Liver (tissue), 8 donors: ENCODE measurements at regions not wholly inside any gene's neighbourhood (a gene's known extent, or its start where the extent isn't known, plus 50 kb on each side); places are given as distances from the start of the nearest gene placed in this dataset.

ENCODE experiments used
- DNase-seq: peaks from one replicate; pipeline ENCODE4 v3.0.0-alpha.2; 2017; ENCODE audit warnings: low spot score
- H3K27ac ChIP-seq, 2 donors: one replicate each; pipeline ENCODE4 v1.7.0; 2013; ENCODE audit warnings: inconsistent platforms in 2 of 2, low read length in 2 of 2, control low read depth in 1 of 2, low read depth in 1 of 2, mild to moderate bottlenecking in 1 of 2
- H3K27me3 ChIP-seq, 4 donors: one replicate each; pipeline versions ENCODE4 v1.6.1 to v1.7.0; 2013; ENCODE audit warnings: low read length in 3 of 4, inconsistent platforms in 1 of 4, mild to moderate bottlenecking in 1 of 4, moderate library complexity in 1 of 4; ENCODE audit not compliant: control insufficient read depth in 4 of 4, insufficient read depth in 4 of 4
- H3K36me3 ChIP-seq, 4 donors: one replicate each; pipeline versions ENCODE4 v1.6.1 to v1.7.0; 2013; ENCODE audit warnings: low read length in 3 of 4, mild to moderate bottlenecking in 3 of 4, low read depth in 1 of 4, moderate library complexity in 1 of 4; ENCODE audit not compliant: control insufficient read depth in 4 of 4, insufficient read depth in 3 of 4
- H3K4me1 ChIP-seq, 4 donors: one replicate each; pipeline versions ENCODE4 v1.6.1 to v1.7.0; 2013; ENCODE audit warnings: low read length in 3 of 4, mild to moderate bottlenecking in 3 of 4, moderate library complexity in 1 of 4; ENCODE audit not compliant: control insufficient read depth in 4 of 4, insufficient read depth in 4 of 4
- H3K4me3 ChIP-seq, 3 donors: one replicate each; pipeline versions ENCODE4 v1.6.1 to v1.7.0; 2013; ENCODE audit warnings: low read length in 3 of 3, control low read depth in 1 of 3, low read depth in 1 of 3, mild to moderate bottlenecking in 1 of 3
- H3K9ac ChIP-seq, 2 donors: one replicate each; pipeline ENCODE4 v1.7.0; 2013; ENCODE audit warnings: low read length in 2 of 2, mild to moderate bottlenecking in 2 of 2, moderate library complexity in 2 of 2, control low read depth in 1 of 2, low read depth in 1 of 2
- H3K9me3 ChIP-seq, 4 donors: one replicate each; pipeline versions ENCODE4 v1.6.1 to v1.7.0; 2013; ENCODE audit warnings: low read length in 3 of 4; ENCODE audit not compliant: control insufficient read depth in 4 of 4
- EGR1 ChIP-seq, 2 donors: IDR thresholded peaks; 2 replicates each; pipeline ENCODE4 v1.6.1; 2016 to 2018; ENCODE audit warnings: antibody characterized with exemption in 2 of 2, low read depth in 2 of 2
- FOXA1 ChIP-seq: IDR thresholded peaks from 2 replicates; pipeline ENCODE4 v1.6.1; 2016; ENCODE audit warnings: antibody characterized with exemption
- FOXA2 ChIP-seq: IDR thresholded peaks from 2 replicates; pipeline ENCODE4 v1.6.1; 2016; ENCODE audit warnings: antibody characterized with exemption
- GABPA ChIP-seq, 2 donors: IDR thresholded peaks in 1 of 2; conservative IDR thresholded peaks in 1 of 2; 2 replicates each; pipeline ENCODE4 v1.6.1; 2016; ENCODE audit warnings: antibody characterized with exemption in 2 of 2, mild to moderate bottlenecking in 1 of 2, moderate library complexity in 1 of 2
- HNF4A ChIP-seq, 2 donors: conservative IDR thresholded peaks; 2 replicates each; pipeline ENCODE4 v1.6.1; 2016; ENCODE audit warnings: antibody characterized with exemption in 2 of 2, mild to moderate bottlenecking in 2 of 2
- HNF4G ChIP-seq: IDR thresholded peaks from 2 replicates; pipeline ENCODE4 v1.6.1; 2016; ENCODE audit warnings: antibody characterized with exemption
- JUND ChIP-seq, 2 donors: IDR thresholded peaks; 2 replicates each; pipeline ENCODE4 v1.6.1; 2016; ENCODE audit warnings: antibody characterized with exemption in 2 of 2
- NR2F2 ChIP-seq: IDR thresholded peaks from 2 replicates; pipeline ENCODE4 v1.6.1; 2016; ENCODE audit warnings: antibody characterized with exemption
- RAD21 ChIP-seq, 2 donors: IDR thresholded peaks; 2 replicates each; pipeline ENCODE4 v1.6.1; 2016; ENCODE audit warnings: antibody characterized with exemption in 2 of 2, mild to moderate bottlenecking in 2 of 2
- RXRA ChIP-seq, 2 donors: IDR thresholded peaks; 2 replicates each; pipeline ENCODE4 v1.6.1; 2017 to 2018; ENCODE audit warnings: antibody characterized with exemption in 2 of 2, mild to moderate bottlenecking in 1 of 2
- SP1 ChIP-seq: IDR thresholded peaks from 2 replicates; pipeline ENCODE4 v1.6.1; 2018; ENCODE audit warnings: antibody characterized with exemption, mild to moderate bottlenecking
- TAF1 ChIP-seq: conservative IDR thresholded peaks from 2 replicates; pipeline ENCODE4 v1.6.1; 2016; ENCODE audit warnings: antibody characterized with exemption, mild to moderate bottlenecking
- YY1 ChIP-seq: IDR thresholded peaks from 2 replicates; pipeline ENCODE4 v1.6.1; 2016; ENCODE audit warnings: antibody characterized with exemption, mild to moderate bottlenecking
- WGBS: extraction: QIAGEN DNeasy Blood & Tissue Kit; methylation state at CpG from one replicate; pipeline ENCODE4 v1.1.7; 2013; 5-methylcytosine and 5-hydroxymethylcytosine counted together
- TF ChIP-seq, protein P1 (sequence below): fragments of 150-350 bp; IDR thresholded peaks from 2 replicates; pipeline ENCODE4 v1.5.1; 2017; ENCODE audit warnings: improper control_type of control experiment, low read depth, low read length; ENCODE audit not compliant: missing input control
- TF ChIP-seq, protein P2 (sequence below): IDR thresholded peaks from 2 replicates; pipeline ENCODE4 v1.6.1; 2016; ENCODE audit warnings: antibody characterized with exemption, mild to moderate bottlenecking
- TF ChIP-seq, protein P3 (sequence below): IDR thresholded peaks from 2 replicates; pipeline ENCODE4 v1.6.1; 2016; ENCODE audit warnings: antibody characterized with exemption
- TF ChIP-seq, protein P4 (sequence below): IDR thresholded peaks from 2 replicates; pipeline ENCODE4 v1.6.1; 2016; ENCODE audit warnings: antibody characterized with exemption
- TF ChIP-seq, protein P5 (sequence below): IDR thresholded peaks from 2 replicates; pipeline ENCODE4 v1.6.1; 2016; ENCODE audit warnings: antibody characterized with exemption
- donor health status: healthy.
- donor health status: healthy.
- donor health status: healthy.
- donor health status: healthy.
- donor health status: healthy.

DNA sequence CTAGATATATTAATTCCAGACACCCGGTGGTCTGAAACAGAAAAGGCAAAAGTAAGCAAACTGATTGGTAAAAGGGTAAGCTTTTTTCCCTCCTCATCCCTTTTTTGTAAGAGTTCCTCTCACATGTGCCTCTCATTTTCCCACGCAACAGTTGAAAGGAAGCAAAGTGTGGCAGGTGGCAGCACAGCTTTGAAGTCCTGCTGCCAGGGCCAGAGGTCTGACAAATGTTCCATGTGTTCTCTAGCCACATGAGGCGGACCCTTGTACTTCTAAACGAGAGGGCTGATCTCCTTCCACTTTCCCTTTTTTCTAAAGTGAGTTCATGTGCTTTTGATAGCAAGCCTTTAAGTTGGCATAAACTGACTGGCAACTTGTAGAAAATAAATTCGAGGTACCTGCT is 217.5 kb downstream of the POLR1F start:
- Histone ChIP-seq H3K9ac (no peak overlapping the region), H3K27me3 (no peaks in the 10 kb centered on the region), H3K27ac (no peak overlapping the region), H3K36me3 (no peaks in the 10 kb centered on the region), H3K9me3 (no peaks in the 10 kb centered on the region), H3K4me1 (no peaks in the 10 kb centered on the region), H3K4me3 (no peak overlapping the region)
- TF ChIP-seq TAF1 (no peak), HNF4A (conservative IDR thresholded peaks at IDR 0.05) (no peak), RXRA (IDR thresholded peaks at IDR 0.05) (no peak), HNF4G (no peak), JUND (IDR thresholded peaks at IDR 0.05) (no peak)
- TF ChIP-seq, protein P1, sequence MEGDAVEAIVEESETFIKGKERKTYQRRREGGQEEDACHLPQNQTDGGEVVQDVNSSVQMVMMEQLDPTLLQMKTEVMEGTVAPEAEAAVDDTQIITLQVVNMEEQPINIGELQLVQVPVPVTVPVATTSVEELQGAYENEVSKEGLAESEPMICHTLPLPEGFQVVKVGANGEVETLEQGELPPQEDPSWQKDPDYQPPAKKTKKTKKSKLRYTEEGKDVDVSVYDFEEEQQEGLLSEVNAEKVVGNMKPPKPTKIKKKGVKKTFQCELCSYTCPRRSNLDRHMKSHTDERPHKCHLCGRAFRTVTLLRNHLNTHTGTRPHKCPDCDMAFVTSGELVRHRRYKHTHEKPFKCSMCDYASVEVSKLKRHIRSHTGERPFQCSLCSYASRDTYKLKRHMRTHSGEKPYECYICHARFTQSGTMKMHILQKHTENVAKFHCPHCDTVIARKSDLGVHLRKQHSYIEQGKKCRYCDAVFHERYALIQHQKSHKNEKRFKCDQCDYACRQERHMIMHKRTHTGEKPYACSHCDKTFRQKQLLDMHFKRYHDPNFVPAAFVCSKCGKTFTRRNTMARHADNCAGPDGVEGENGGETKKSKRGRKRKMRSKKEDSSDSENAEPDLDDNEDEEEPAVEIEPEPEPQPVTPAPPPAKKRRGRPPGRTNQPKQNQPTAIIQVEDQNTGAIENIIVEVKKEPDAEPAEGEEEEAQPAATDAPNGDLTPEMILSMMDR: no peak
- TF ChIP-seq, protein P2, sequence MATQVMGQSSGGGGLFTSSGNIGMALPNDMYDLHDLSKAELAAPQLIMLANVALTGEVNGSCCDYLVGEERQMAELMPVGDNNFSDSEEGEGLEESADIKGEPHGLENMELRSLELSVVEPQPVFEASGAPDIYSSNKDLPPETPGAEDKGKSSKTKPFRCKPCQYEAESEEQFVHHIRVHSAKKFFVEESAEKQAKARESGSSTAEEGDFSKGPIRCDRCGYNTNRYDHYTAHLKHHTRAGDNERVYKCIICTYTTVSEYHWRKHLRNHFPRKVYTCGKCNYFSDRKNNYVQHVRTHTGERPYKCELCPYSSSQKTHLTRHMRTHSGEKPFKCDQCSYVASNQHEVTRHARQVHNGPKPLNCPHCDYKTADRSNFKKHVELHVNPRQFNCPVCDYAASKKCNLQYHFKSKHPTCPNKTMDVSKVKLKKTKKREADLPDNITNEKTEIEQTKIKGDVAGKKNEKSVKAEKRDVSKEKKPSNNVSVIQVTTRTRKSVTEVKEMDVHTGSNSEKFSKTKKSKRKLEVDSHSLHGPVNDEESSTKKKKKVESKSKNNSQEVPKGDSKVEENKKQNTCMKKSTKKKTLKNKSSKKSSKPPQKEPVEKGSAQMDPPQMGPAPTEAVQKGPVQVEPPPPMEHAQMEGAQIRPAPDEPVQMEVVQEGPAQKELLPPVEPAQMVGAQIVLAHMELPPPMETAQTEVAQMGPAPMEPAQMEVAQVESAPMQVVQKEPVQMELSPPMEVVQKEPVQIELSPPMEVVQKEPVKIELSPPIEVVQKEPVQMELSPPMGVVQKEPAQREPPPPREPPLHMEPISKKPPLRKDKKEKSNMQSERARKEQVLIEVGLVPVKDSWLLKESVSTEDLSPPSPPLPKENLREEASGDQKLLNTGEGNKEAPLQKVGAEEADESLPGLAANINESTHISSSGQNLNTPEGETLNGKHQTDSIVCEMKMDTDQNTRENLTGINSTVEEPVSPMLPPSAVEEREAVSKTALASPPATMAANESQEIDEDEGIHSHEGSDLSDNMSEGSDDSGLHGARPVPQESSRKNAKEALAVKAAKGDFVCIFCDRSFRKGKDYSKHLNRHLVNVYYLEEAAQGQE: no peak
- 67% methylated on average over 5 of the region's 5 CpGs for WGBS
- no peak for DNase-seq

DNA sequence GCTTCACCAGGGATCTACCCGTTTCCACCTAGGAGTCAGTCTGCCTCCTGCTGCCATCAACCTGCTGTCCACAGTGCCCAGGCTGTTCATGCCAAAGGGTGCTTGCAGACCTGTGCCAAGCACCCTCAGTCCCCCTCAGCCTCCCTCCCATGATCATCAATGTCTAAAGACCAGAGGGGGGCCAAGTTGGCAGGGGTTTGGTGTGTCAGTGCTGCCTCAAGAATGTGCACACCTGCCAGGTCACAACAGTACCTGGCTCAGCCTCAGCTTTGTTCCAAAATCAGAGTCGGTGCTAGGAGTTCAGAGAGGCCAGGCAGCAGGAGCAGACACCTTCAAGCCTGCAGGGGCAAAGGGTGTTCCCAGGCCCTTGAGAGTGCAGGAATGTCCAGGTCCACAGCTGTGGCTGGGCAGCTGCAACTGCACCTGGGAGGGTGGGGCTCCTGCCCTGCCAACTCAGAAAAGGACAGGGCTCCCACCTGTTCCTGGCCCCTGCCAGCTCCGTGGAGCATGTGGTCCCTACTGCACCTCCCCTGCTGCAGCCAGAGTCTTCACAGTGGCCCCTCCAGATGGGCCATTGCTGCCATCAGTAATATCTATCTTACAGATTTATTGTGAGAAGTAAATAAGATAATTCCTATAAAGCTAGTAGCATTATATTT is 219.5 kb downstream of the POLR1F start:
- no peaks in the 10 kb centered on the region for H3K9me3 ChIP-seq
- H3K27ac ChIP-seq: no peak overlapping the region
- no peak for TF ChIP-seq EGR1 (IDR thresholded peaks at IDR 0.05; ENCODE audit: low read depth in 2 of 2)
- no peak for TF ChIP-seq NR2F2
- TF ChIP-seq, protein P3, sequence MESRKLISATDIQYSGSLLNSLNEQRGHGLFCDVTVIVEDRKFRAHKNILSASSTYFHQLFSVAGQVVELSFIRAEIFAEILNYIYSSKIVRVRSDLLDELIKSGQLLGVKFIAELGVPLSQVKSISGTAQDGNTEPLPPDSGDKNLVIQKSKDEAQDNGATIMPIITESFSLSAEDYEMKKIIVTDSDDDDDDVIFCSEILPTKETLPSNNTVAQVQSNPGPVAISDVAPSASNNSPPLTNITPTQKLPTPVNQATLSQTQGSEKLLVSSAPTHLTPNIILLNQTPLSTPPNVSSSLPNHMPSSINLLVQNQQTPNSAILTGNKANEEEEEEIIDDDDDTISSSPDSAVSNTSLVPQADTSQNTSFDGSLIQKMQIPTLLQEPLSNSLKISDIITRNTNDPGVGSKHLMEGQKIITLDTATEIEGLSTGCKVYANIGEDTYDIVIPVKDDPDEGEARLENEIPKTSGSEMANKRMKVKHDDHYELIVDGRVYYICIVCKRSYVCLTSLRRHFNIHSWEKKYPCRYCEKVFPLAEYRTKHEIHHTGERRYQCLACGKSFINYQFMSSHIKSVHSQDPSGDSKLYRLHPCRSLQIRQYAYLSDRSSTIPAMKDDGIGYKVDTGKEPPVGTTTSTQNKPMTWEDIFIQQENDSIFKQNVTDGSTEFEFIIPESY: no peak
- no peak for TF ChIP-seq HNF4G
- no peak for TF ChIP-seq FOXA2
- TF ChIP-seq RAD21 (IDR thresholded peaks at IDR 0.05): no peak
- TF ChIP-seq, protein P4, sequence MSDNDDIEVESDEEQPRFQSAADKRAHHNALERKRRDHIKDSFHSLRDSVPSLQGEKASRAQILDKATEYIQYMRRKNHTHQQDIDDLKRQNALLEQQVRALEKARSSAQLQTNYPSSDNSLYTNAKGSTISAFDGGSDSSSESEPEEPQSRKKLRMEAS: no peak
- TF ChIP-seq HNF4A (conservative IDR thresholded peaks at IDR 0.05): no peak
- no peak for TF ChIP-seq GABPA (IDR thresholded peaks at IDR 0.05 in 1 of 2, conservative IDR thresholded peaks at IDR 0.05 in 1 of 2)
- TF ChIP-seq, protein P5, sequence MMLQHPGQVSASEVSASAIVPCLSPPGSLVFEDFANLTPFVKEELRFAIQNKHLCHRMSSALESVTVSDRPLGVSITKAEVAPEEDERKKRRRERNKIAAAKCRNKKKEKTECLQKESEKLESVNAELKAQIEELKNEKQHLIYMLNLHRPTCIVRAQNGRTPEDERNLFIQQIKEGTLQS: no peak
- no peak for TF ChIP-seq FOXA1
- TF ChIP-seq, protein P2: no peak
- TF ChIP-seq, protein P1: no peak
- no peak for TF ChIP-seq RXRA (IDR thresholded peaks at IDR 0.05)
- TF ChIP-seq SP1: no peak
- no peak for TF ChIP-seq TAF1
- TF ChIP-seq JUND (IDR thresholded peaks at IDR 0.05): no peak
- no peak for TF ChIP-seq YY1
- no peak overlapping the region for H3K9ac ChIP-seq
- H3K4me3 ChIP-seq: no peak overlapping the region
- DNase-seq: no peak
- no peaks in the 10 kb centered on the region for H3K4me1 ChIP-seq
- H3K36me3 ChIP-seq: no peaks in the 10 kb centered on the region
- 74% methylated on average over 3 of the region's 3 CpGs for WGBS
- H3K27me3 ChIP-seq: no peaks in the 10 kb centered on the region
